ENCODE measurements at regions not wholly inside any gene's neighbourhood (a gene's known extent, or its start where the extent isn't known, plus 50 kb on each side); places are given as distances from the start of the nearest gene placed in this dataset.

GRCh38 chr15:27662892-27663291 lies 436.2 kb downstream of the OCA2 start:
- TF ChIP-seq CTCF (IDR thresholded peaks at IDR 0.05) (no peak), POLR2AphosphoS5 (IDR thresholded peaks at IDR 0.05; ENCODE audit: insufficient read depth in 1 of 2, low read depth in 1 of 2) (no peak)

Measured in vagina (tissue), 2 donors.